Fibroblast of lung (primary cell): ENCODE measurements at regions not wholly inside any gene's neighbourhood (a gene's known extent, or its start where the extent isn't known, plus 50 kb on each side); places are given as distances from the start of the nearest gene placed in this dataset.

Source experiments
- EZH2 ChIP-seq: IDR thresholded peaks from 2 replicates; pipeline ENCODE4 v1.5.1; 2012; ENCODE audit warnings: low read length, control low read depth, mild to moderate bottlenecking; ENCODE audit errors: missing control alignments
- TF ChIP-seq, protein P1 (sequence below), 2 donors: IDR thresholded peaks in 1 of 2; conservative IDR thresholded peaks in 1 of 2; 1 replicate in 1 of 2; 2 replicates in 1 of 2; pipeline ENCODE4 v1.5.1; 2011 to 2012; ENCODE audit warnings: low read length in 2 of 2, control low read depth in 1 of 2, inconsistent platforms in 1 of 2, low read depth in 1 of 2, mild to moderate bottlenecking in 1 of 2

DNA sequence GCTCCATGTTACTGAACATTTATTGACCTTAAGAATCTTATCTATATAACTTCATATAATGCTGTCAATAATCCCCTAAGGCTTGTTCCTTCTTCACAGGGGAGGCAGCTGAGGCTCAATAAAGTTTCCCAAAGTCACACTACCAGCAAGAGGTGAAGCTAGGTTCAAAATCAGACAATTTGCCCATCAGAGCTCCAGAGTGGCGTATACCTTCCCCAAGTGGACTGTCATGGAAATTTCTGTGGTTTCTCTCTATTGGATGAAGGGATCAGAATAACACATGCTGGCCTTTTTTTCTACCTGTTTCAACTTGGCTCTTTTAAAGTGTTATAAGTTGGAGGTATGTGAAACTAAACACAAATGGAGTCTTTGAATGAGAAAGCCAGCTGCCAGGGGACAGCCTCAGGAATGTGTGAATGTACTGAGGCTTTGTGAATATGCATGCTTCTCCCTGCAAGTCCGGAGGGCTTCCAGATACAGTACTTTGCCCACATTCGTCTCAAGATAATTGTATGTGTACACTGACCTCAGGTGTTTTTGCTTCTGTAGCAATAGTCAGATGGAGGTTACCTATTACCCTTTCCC is 656.3 kb upstream of the CELF2 start:
- TF ChIP-seq, protein P1, sequence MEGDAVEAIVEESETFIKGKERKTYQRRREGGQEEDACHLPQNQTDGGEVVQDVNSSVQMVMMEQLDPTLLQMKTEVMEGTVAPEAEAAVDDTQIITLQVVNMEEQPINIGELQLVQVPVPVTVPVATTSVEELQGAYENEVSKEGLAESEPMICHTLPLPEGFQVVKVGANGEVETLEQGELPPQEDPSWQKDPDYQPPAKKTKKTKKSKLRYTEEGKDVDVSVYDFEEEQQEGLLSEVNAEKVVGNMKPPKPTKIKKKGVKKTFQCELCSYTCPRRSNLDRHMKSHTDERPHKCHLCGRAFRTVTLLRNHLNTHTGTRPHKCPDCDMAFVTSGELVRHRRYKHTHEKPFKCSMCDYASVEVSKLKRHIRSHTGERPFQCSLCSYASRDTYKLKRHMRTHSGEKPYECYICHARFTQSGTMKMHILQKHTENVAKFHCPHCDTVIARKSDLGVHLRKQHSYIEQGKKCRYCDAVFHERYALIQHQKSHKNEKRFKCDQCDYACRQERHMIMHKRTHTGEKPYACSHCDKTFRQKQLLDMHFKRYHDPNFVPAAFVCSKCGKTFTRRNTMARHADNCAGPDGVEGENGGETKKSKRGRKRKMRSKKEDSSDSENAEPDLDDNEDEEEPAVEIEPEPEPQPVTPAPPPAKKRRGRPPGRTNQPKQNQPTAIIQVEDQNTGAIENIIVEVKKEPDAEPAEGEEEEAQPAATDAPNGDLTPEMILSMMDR (conservative IDR thresholded peaks at IDR 0.05 in 1 of 2, IDR thresholded peaks at IDR 0.05 in 1 of 2; ENCODE audit: low read depth in 1 of 2, low read length in 2 of 2) = no peak
- TF ChIP-seq EZH2 = no peak
